MM.1S (cell line): ENCODE measurements at regions not wholly inside any gene's neighbourhood (a gene's known extent, or its start where the extent isn't known, plus 50 kb on each side); places are given as distances from the start of the nearest gene placed in this dataset.

ENCODE experiments used
- EZH2 ChIP-seq: fragments of 300-600 bp; sonication (generic); optimal IDR thresholded peaks from 2 replicates; pipeline ENCODE3; 2017; ENCODE audit warnings: low read depth, mild to moderate bottlenecking, antibody characterized with exemption, low read length, mixed read lengths
- EZH2phosphoT487 ChIP-seq: fragments of 300-600 bp; sonication (generic); IDR thresholded peaks from 2 replicates; pipeline ENCODE4 v1.6.1; 2018; ENCODE audit warnings: antibody characterized with exemption, low read length
- TF ChIP-seq, protein P1 (sequence below): fragments of 300-600 bp; sonication (generic); IDR thresholded peaks from 2 replicates; pipeline ENCODE4 v1.5.1; 2016; ENCODE audit warnings: antibody characterized with exemption, low read length, mixed read lengths

DNA sequence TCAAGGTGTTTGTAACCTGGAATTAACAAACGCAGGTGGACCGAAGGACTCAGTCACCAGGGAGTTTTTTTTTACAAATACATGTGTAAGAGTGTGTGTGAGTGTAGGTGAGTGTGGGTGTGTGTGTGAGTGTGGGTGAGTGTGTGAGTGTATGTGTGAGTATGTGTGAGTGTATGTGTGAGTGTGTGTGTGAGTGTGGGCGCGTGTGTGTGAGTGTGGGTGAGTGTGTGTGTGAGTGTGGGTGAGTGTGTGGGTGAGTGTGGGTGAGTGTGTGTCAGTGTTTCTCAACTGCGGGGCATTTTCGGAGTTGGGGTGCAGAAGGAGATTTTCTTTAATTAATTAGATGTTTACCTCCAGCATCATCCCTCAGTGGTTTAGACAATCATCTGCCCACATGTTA, 1178.8 kb downstream of the VRK1 start:
- TF ChIP-seq, protein P1, sequence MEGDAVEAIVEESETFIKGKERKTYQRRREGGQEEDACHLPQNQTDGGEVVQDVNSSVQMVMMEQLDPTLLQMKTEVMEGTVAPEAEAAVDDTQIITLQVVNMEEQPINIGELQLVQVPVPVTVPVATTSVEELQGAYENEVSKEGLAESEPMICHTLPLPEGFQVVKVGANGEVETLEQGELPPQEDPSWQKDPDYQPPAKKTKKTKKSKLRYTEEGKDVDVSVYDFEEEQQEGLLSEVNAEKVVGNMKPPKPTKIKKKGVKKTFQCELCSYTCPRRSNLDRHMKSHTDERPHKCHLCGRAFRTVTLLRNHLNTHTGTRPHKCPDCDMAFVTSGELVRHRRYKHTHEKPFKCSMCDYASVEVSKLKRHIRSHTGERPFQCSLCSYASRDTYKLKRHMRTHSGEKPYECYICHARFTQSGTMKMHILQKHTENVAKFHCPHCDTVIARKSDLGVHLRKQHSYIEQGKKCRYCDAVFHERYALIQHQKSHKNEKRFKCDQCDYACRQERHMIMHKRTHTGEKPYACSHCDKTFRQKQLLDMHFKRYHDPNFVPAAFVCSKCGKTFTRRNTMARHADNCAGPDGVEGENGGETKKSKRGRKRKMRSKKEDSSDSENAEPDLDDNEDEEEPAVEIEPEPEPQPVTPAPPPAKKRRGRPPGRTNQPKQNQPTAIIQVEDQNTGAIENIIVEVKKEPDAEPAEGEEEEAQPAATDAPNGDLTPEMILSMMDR: no peak
- TF ChIP-seq EZH2: no peak
- no peak for TF ChIP-seq EZH2phosphoT487
